ENCODE measurements at regions not wholly inside any gene's neighbourhood (a gene's known extent, or its start where the extent isn't known, plus 50 kb on each side); places are given as distances from the start of the nearest gene placed in this dataset.

GRCh38 chr2:37838541-37839167 lies 86.4 kb upstream of the RMDN2 start:
- H3K4me3 ChIP-seq (replicated peaks in 1 of 4; ENCODE audit: control extremely low read depth in 1 of 4, insufficient read depth in 1 of 4, low read depth in 3 of 4, low read length in 4 of 4) = no peak overlapping the region
- H3K9me3 ChIP-seq (ENCODE audit: control insufficient read depth, insufficient read depth, low read depth, low read length) = no peaks in the 10 kb centered on the region
- H3K4me1 ChIP-seq (ENCODE audit: control insufficient read depth, extremely low read depth, insufficient read depth, low read length) = peaks cover 4% of the 10 kb centered on the region
- no peaks in the 10 kb centered on the region for H3K36me3 ChIP-seq (ENCODE audit: control insufficient read depth, insufficient read depth, low read length)
- no peak for DNase-seq (ENCODE audit: low read depth in 2 of 2)
- H3K4me2 ChIP-seq (ENCODE audit: extremely low read depth, insufficient read depth, low read length) = no peak overlapping the region
- TF ChIP-seq CTCF (conservative IDR thresholded peaks at IDR 0.05 in 1 of 2, IDR thresholded peaks at IDR 0.05 in 1 of 2; ENCODE audit: low read depth in 1 of 2, low read length in 2 of 2) = no peak
- no peak for TF ChIP-seq EZH2 (IDR thresholded peaks at IDR 0.05; ENCODE audit: low read length, missing control alignments)
- no peak overlapping the region for H2AFZ ChIP-seq (ENCODE audit: low read length)
- no peak overlapping the region for H3K9ac ChIP-seq (ENCODE audit: insufficient read depth, low read length)
- no peak overlapping the region for H3K27ac ChIP-seq (ENCODE audit: insufficient read depth, low read length)
- H3K79me2 ChIP-seq (ENCODE audit: control insufficient read depth, insufficient read depth, low read length) = no peaks in the 10 kb centered on the region
- no peaks in the 10 kb centered on the region for H4K20me1 ChIP-seq (ENCODE audit: control insufficient read depth, extremely low read depth, insufficient read depth, low read length)
- no peaks in the 10 kb centered on the region for H3K27me3 ChIP-seq (ENCODE audit: control insufficient read depth, insufficient read depth, low read length)

GRCh38 chr2:37839991-37840390 lies 85.1 kb upstream of the RMDN2 start:
- Histone ChIP-seq H2AFZ (ENCODE audit: low read length) (no peak overlapping the region), H3K4me3 (replicated peaks in 1 of 4; ENCODE audit: control extremely low read depth in 1 of 4, insufficient read depth in 1 of 4, low read depth in 3 of 4, low read length in 4 of 4) (no peak overlapping the region), H3K27me3 (ENCODE audit: control insufficient read depth, insufficient read depth, low read length) (no peaks in the 10 kb centered on the region), H3K79me2 (ENCODE audit: control insufficient read depth, insufficient read depth, low read length) (no peaks in the 10 kb centered on the region), H3K4me1 (ENCODE audit: control insufficient read depth, extremely low read depth, insufficient read depth, low read length) (peaks cover 4% of the 10 kb centered on the region), H3K36me3 (ENCODE audit: control insufficient read depth, insufficient read depth, low read length) (no peaks in the 10 kb centered on the region), H3K9me3 (ENCODE audit: control insufficient read depth, insufficient read depth, low read depth, low read length) (no peaks in the 10 kb centered on the region), H3K27ac (ENCODE audit: insufficient read depth, low read length) (no peak overlapping the region), H3K9ac (ENCODE audit: insufficient read depth, low read length) (no peak overlapping the region), H3K4me2 (ENCODE audit: extremely low read depth, insufficient read depth, low read length) (no peak overlapping the region), H4K20me1 (ENCODE audit: control insufficient read depth, extremely low read depth, insufficient read depth, low read length) (no peaks in the 10 kb centered on the region)
- TF ChIP-seq CTCF (conservative IDR thresholded peaks at IDR 0.05 in 1 of 2, IDR thresholded peaks at IDR 0.05 in 1 of 2; ENCODE audit: low read depth in 1 of 2, low read length in 2 of 2) = no peak
- TF ChIP-seq EZH2 (IDR thresholded peaks at IDR 0.05; ENCODE audit: low read length, missing control alignments) = no peak
- no peak for DNase-seq (ENCODE audit: low read depth in 2 of 2)

- Histone ChIP-seq H3K27me3 (ENCODE audit: control insufficient read depth, insufficient read depth, low read length) (no peaks in the 10 kb centered on the region), H3K9me3 (ENCODE audit: control insufficient read depth, insufficient read depth, low read depth, low read length) (no peaks in the 10 kb centered on the region), H3K79me2 (ENCODE audit: control insufficient read depth, insufficient read depth, low read length) (no peaks in the 10 kb centered on the region), H3K4me1 (ENCODE audit: control insufficient read depth, extremely low read depth, insufficient read depth, low read length) (peaks cover 2% of the 10 kb centered on the region), H3K4me2 (ENCODE audit: extremely low read depth, insufficient read depth, low read length) (no peak overlapping the region), H4K20me1 (ENCODE audit: control insufficient read depth, extremely low read depth, insufficient read depth, low read length) (no peaks in the 10 kb centered on the region), H2AFZ (ENCODE audit: low read length) (no peak overlapping the region), H3K4me3 (replicated peaks in 1 of 4; ENCODE audit: control extremely low read depth in 1 of 4, insufficient read depth in 1 of 4, low read depth in 3 of 4, low read length in 4 of 4) (no peak overlapping the region), H3K36me3 (ENCODE audit: control insufficient read depth, insufficient read depth, low read length) (no peaks in the 10 kb centered on the region), H3K9ac (ENCODE audit: insufficient read depth, low read length) (no peak overlapping the region), H3K27ac (ENCODE audit: insufficient read depth, low read length) (no peak overlapping the region)
- no peak for TF ChIP-seq CTCF (conservative IDR thresholded peaks at IDR 0.05 in 1 of 2, IDR thresholded peaks at IDR 0.05 in 1 of 2; ENCODE audit: low read depth in 1 of 2, low read length in 2 of 2)
- TF ChIP-seq EZH2 (IDR thresholded peaks at IDR 0.05; ENCODE audit: low read length, missing control alignments) = no peak
- DNase-seq (ENCODE audit: low read depth in 2 of 2) = no peak
Measured at GRCh38 chr2:37842732-37843440, 82.2 kb upstream of the RMDN2 start.
